Gastrocnemius medialis (tissue), 4 donors: ENCODE measurements at regions not wholly inside any gene's neighbourhood (a gene's known extent, or its start where the extent isn't known, plus 50 kb on each side); places are given as distances from the start of the nearest gene placed in this dataset.
"Not testable (repeated sequence)": the region's sequence is repeated elsewhere in the genome, so short reads cannot be mapped to it uniquely, and the experiment has no call there.

Experiments
- POLR2A ChIP-seq, 2 donors: fragments of 450-650 bp; IDR thresholded peaks; one replicate each; pipeline ENCODE4 v1.6.1; 2017; ENCODE audit warnings: antibody characterized with exemption in 2 of 2, mild to moderate bottlenecking in 2 of 2, moderate library complexity in 2 of 2
- TF ChIP-seq, protein P1 (sequence below), 5 experiments: fragments of 450-650 bp in 3 of 5; fragments of 200-600 bp in 2 of 5; sonication (generic) in 2 of 5; IDR thresholded peaks in 4 of 5; conservative IDR thresholded peaks in 1 of 5; 1 replicate in 4 of 5; 2 replicates in 1 of 5; pipeline ENCODE4 v1.5.1; 2016 to 2019; ENCODE audit warnings: antibody characterized with exemption in 5 of 5, mild to moderate bottlenecking in 3 of 5, moderate library complexity in 3 of 5

DNA sequence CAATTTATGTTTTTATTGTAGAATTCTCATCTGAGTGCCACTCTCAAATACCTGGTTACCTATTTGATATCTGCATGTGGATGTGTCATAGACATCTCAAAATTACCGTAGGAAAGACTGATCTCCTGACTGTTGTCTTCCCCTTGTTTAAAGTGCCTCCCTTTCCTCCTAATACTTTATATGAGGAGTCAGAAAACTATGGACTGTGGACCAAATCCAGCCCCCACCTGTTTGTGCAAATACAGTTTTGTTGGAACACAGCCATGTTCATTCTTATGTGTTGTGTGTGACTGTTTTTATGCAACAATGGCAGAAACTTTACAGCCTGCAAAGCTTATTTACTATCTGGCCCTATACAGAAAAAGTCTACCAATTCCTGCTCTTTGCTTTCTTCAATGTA is 150.6 kb downstream of the NBPF8 start:
- TF ChIP-seq, protein P1, sequence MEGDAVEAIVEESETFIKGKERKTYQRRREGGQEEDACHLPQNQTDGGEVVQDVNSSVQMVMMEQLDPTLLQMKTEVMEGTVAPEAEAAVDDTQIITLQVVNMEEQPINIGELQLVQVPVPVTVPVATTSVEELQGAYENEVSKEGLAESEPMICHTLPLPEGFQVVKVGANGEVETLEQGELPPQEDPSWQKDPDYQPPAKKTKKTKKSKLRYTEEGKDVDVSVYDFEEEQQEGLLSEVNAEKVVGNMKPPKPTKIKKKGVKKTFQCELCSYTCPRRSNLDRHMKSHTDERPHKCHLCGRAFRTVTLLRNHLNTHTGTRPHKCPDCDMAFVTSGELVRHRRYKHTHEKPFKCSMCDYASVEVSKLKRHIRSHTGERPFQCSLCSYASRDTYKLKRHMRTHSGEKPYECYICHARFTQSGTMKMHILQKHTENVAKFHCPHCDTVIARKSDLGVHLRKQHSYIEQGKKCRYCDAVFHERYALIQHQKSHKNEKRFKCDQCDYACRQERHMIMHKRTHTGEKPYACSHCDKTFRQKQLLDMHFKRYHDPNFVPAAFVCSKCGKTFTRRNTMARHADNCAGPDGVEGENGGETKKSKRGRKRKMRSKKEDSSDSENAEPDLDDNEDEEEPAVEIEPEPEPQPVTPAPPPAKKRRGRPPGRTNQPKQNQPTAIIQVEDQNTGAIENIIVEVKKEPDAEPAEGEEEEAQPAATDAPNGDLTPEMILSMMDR (IDR thresholded peaks at IDR 0.05 in 4 of 5, conservative IDR thresholded peaks at IDR 0.05 in 1 of 5), result not testable (repeated sequence)
- TF ChIP-seq POLR2A (IDR thresholded peaks at IDR 0.05), result not testable (repeated sequence)
